NCI-H1105 (cell line): ENCODE measurements at regions not wholly inside any gene's neighbourhood (a gene's known extent, or its start where the extent isn't known, plus 50 kb on each side); places are given as distances from the start of the nearest gene placed in this dataset.
"Not testable (repeated sequence)": the region's sequence is repeated elsewhere in the genome, so short reads cannot be mapped to it uniquely, and the experiment has no call there.

Experiments used
- DNase-seq: peaks from one replicate; lab custom pipeline; 2025; lab: John Stamatoyannopoulos, UW

DNA sequence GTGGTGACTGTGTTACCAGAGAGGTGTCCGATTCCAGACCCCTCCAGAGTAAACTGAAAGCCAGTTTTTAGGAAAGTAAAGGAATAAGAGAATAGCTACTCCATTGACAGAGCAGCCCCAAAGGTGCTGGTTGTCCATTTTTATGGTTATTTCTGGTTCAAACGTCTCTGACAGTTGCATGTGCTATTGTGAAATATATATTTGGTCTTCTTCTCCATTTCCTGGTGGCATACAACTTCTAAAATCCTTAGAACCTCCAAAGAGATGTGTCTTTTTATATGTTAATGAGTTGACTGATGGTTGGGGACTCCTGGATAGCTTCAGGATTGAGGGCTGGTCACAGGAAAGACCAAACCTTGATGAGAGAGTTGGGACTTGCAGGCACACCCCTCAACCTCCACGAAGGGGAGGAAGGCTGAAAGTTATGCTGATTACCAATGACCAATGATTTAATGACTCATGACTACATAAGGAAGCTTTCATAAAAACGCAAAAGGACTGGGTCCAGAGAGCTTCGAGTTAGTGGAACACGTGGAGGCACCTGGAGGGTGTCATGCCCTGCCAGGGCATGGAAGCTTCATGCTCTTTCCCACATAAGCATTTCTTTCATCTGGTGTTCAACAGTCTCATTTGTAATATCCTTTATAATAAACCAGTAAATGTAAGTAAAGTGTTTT is 100.7 kb downstream of the SLC16A1 start:
- no peak for DNase-seq

DNA sequence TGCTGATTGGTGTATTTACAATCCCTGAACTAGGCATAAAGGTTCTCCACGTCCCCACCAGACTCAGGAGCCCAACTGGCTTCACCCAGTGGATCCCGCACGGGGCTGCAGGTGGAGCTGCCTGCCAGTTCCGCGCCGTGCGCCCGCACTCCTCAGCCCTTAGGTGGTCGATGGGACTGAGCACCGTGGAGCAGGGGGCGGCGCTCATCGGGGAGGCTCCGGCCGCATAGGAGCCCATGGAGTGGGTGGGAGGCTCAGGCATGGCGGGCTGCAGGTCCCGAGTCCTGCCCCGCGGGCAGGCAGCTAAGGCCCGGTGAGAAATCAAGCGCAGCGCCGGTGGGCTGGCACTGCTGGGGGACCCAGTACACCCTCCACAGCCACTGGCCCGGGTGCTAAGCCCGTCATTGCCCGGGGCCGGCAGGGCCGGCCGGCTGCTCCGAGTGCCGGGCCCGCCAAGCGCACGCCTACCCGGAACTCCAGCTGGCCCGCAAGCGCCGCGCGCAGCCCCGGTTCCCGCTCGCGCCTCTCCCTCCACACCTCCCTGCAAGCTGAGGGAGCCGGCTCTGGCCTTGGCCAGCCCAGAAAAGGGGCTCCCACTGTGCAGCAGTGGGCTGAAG is 101.5 kb downstream of the SLC16A1 start:
- not testable (repeated sequence) for DNase-seq

DNA sequence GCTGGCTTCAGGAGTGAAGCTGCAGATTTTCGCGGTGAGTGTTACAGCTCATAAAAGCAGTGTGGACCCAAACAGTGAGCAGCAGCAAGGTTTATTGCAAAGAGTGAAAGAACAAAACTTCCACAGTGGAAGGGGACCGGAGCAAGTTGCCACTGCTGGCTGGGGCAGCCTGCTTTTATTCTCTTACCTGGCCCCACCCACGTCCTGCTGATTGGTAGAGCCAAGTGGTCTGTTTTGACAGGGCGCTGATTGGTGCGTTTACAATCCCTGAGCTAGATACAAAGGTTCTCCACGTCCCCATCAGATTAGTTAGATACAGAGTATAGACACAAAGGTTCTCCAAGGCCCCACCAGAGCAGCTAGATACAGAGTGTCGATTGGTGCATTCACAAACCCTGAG is 102.1 kb downstream of the SLC16A1 start:
- DNase-seq = not testable (repeated sequence)

DNA sequence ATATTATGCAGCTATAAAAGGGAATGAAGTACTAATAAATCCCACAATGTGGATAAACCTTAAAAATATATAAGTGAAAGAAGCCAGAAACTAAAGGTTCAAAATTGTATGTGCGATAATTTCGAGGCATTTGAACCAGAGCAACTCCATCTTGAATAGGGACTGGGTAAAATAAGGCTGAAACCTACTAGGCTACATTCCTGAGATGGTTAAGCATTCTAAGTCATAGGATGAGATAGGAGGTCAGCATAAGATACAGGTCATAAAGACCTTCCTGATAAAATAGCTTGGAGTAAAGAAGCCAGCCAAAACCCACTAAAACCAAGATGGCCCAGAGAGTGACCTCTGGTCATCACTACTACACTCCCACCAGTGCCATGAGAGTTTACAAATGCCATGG is 103.1 kb downstream of the SLC16A1 start:
- DNase-seq = no peak

DNA sequence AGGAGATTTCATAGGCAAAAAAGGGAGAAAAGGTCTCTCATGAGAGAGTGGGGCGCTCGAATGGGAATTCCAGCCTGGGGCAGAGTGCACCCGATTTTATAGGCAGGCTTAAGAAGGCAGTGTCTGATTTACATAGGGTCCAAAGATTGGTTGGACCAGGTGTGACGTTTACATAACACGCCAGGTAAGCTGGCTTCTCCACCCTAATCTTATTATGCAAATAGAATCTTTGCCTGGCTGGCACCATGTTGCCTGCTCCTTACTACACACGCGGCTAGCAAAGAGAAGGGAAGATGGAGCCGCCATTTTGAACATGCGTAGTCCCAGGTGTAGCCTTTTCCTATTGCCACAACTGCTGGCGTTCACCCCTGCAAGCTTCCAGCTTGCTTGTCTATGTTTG is 103.7 kb downstream of the SLC16A1 start:
- DNase-seq = no peak

DNA sequence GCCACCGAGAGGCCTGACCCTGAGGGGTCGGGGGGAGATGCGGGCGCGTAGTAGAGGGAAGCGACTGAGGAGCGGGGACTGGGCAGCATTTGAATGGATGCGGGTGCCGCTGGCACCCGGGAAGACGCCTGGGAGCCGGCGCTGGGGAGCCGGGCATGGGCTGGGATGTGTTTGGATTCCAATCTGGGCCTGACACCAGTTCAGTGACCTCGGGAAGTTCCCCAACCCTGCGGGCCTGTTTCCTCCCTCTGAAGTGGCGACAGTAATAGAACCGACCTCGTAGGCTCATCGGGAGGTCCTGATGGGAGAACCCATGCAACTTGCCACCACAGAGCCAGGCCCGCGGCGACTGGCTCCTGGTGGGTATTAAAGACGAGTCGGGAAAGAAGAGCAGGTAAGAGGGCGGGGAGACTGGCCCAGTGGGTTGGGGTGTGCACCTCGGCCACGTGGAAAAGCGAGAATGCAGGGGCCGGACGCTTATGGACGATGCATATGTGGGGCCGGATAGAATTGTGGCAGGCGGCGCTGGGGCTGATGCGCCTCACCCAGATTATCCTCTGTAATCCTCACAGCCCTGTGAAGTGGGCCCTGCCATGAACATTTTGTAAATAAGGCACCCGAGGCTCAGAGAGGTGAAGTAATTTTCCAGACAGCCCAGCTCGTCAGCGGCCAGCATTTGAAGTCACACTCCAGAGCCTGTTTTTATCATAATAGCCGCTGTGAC is 105.8 kb downstream of the SLC16A1 start:
- DNase-seq = no peak

DNA sequence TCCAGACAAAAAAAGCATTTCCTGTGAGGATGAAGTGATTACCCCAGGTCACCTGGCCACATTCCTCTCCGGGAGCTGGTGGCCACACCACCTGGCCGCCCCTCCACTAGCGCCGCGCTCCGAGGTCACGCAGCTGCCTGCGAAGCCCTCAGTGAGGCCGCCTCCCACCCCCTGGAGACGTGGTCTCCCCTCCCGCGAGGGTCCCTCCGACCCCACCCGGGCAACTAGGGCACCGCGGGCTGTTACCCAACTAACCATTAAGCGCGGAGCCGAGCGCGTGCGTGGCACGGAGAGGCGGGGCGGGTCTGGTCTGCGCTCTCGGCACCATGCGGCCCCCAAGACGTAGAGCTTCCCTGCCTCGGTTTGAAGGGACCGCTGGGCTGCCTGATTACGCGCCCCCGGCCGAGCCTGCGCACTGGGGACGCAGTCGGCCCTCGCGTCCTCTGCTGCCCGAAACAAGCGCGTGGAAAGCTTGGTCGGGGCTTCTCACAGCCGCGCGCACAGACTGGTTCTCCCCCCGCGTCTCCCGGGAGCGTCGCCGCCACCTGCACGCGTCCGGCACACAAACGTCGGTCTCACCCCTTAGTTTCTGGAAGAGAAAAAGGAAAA is 106.5 kb downstream of the SLC16A1 start:
- DNase-seq = peak; percentile 8

DNA sequence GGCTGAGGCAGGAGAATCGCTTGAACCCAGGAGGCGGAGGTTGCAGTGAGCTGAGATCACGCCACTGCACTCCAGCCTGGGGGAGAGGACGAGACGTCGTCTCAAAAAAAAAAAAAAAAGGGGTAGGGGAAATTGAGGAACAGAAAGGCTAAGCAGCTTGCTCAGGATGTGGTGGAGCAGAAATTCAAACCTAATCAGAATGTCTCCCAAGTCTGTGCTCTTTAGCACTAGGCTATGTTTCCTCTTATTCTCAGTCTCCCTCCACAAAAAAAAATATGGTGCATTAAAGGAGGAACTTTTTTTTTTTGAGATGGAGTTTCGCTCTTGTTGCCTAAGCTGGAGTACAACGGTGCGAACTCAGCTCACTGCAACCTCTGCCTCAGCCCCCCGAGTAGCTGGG is 114.2 kb downstream of the SLC16A1 start:
- no peak for DNase-seq

DNA sequence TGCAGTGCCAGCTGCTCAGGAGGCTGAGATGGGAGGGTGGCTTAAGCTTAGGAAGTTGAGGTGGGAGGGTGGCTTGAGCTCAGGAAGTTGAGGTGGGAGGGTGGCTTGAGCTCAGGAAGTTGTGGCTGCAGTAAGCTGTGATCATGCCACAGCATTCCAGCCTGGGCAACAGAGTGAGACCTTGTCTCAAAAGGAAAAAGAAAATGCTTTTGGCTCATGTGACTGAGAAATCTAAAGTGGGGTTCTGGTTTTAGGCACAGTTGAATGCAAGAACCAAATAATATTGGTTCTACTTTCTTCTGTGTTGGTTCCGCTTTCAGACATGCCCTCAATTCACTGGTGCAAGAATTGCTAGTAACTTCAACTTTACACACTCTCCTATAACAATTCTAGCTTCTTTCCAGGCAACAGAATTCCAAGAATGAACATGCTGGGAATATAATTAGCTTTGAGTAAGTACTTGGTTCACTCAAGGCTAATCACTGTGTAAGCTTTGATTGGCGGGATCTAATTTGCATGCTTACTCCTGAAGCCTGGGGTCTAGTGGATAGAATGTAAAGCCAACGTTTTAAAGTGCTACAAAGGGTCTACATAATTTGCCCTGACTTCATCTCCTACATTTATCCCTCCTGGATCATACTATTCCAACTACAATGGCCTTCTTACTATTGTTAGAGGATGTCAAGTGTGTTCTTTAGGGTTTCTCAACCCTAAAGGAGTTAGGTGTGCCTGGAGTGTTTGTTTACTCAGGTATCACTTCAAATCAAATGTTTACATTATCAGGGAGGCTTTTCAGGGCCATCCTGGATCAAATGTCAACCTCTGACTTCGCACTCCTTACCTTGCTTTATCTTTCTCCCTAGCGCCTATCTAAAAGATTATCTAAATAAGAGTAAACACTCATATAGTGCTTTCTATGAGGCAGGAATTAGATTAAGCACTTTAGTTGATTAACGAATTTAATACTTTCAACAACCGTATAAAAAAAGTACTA is 115.1 kb downstream of the SLC16A1 start:
- peak; percentile 40 for DNase-seq

DNA sequence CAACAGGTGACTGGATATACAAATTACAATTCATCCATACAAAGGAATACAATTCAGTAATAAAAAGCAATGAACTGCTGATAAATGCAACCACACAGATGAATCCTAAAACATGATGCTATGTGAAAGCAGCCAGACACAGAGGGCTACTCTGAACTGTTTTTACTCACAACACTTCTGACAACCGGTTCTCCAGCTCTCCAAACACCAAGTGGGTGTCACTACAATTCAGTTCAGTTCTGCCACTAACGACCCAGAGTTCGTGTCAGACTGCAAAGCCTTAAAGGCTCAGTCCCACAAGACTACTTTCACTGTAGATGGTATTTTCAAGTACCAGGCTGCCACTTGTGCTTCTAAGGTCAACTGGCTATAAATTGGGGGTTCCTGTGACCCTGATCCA is 119.4 kb downstream of the SLC16A1 start:
- DNase-seq = no peak

DNA sequence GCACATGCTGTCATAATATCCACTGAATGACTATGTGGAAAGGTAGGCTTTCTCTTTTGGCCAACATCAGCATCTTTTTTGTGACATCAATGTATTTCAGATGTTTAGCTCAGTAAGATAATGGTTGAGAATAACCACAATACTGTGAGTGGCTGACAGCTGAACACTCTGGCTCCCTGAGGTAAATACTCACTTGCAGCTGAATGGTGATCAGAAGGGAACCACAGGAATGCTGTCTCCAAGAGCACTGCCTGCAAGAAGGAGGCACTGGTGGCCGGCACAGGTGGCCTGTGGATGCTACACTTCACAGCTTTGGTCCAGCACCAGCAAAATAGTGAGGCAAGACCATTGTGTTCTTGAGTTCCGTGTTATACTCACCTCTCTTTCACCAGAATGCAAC is 118.7 kb upstream of the PPM1J start:
- no peak for DNase-seq

DNA sequence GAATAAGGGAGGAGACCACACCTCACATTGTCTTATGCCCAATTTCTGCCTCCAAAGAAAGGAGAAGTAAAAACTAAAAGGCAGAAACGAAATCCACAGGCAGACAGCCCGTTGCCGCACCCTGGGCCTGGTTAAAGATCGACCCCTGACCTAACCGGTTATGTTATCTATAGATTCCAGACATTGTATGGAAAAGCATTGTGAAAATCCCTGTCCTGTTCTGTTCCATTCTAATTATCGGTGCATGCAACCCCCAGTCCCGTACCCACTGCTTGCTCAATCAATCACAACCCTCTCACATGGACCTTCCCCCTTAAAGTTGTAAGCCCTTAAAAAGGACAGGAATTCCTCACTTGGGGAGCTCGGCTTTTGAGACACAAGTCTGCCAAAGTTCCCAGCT is 117.1 kb upstream of the PPM1J start:
- not testable (repeated sequence) for DNase-seq

DNA sequence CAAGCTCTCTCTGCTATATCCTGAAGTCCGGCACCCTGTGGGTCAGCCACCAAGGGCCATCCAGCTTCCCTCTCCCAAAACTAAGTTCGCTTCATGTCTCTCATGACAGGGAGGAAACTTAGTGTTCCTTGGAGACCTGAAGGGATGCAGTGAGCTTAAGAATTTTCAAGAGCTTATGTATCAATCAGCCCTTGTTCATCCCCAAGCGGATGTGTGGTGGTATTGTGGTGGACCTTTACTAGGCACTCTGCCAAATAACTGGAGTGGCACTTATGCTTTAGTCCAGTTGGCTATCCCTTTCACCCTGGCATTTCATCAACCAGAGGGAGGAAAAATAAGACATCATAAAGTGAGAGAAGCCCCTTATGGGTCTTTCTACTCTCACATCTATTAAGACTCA is 114.6 kb upstream of the PPM1J start:
- DNase-seq = not testable (repeated sequence)

DNA sequence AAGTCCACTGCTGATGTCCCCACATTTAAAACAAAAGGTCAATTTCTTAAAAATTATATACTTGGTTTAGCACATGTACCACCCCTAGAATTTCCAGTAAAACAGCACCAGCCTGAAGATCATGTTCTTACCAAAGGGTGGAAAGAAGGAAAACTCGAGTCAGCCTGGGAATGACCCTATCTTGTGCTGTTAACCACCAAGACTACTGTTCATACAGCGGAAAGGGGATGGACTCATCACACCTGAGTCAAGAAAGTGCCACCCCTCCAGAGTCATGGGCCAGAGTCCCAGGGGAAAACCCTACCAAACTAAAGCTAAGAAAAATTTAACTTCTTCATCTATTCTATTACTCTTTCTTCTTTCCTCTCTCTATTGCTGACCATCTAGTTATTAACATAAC is 113.6 kb upstream of the PPM1J start:
- DNase-seq = no peak

DNA sequence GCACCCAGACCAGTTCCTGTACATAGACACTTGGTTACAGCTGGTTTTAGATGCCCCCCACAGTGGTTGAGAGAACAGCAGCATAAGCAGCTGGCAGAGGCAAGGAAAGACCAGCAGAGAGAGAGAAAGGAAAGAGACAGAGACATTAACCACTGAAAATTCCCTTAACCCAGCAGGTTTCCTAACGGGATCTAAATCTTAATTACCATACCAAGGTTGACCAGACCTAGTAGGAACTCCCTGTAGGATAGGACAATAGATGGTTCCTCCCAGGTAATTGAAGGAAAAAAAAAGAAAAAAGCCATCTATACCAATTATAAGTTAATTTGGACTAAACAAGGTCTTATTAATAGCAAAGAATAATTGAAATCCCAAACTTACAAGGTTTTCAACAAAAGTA is 112.3 kb upstream of the PPM1J start:
- DNase-seq = not testable (repeated sequence)

DNA sequence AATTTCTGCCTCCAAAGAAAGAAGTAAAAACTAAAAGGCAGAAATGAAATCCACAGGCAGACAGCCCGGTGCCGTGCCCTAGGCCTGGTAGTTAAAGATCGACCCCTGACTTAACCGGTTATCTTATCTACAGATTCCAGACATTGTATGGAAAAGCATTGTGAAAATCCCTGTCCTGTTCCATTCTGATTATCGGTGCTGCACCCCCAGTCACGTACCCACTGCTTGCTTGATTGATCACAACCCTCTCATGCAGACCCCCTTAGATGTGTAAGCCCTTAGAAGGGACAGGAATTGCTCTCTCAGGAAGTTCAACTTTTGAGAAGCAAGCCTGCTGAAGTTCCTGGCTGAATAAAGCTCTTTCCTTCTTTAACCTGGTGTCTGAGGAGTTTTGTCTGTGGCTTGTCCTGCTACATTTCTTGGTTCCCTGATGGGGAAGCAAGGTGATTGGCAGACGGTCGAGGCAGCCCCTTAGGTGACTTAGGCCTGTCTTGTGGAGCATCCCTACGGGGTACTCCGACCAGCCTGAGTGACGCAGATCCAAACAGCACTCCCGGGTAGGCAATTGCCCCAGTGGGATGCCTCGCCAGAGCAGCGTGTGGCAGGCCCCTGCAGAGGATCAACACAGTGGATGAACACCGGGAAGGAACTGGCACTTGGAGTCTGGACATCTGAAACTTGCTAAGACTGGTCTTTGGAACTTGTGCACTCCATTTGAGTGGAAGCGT is 111.2 kb upstream of the PPM1J start:
- no peak for DNase-seq

DNA sequence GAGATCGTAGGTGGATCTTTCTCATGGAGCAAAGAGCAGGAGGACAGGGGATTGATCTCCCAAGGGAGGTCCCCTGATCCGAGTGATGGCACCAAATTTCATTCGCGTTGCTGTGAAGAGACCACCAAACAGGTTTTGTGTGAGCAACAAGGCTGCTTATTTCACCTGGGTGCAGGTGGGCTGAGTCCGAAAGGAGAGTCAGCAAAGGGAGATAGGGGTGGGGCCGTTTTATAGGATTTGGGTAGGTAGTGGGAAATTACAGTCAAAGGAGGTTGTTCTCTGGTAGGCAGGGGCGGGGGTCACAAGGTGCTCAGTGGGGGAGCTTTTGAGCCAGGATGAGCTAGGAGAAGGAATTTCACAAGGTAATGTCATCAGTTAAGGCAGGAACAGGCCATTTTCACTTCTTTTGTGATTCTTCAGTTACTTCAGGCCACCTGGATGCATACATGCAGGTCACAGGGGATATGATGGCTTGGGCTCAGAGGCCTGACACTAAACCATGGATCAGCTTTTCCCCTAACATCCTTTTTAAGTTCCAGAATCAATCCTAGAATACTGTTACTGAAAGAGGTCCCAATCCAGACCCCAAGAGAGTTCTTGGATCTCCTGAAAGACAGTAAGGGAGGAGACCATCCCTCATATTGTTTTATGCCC is 110.6 kb upstream of the PPM1J start:
- DNase-seq = not testable (repeated sequence)

DNA sequence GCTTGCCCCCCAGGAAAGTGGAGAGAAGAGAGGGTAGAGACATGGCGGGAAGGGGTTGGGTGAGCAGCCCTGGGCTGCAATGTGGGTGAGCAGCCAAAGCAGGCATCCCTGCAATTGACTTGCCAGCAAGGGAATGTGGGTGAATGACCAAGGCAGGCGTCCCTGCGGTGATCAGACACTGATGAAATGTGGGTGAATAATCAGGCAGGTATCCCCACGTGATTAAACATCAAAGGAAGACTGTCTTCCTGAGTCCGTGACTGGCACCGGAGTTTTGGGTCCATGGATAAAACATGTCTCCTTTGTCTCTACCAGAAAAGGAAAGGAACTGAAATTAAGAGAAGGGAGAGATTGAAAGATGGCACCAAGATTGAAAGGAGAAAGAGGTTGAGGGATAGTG is 109.9 kb upstream of the PPM1J start:
- not testable (repeated sequence) for DNase-seq

DNA sequence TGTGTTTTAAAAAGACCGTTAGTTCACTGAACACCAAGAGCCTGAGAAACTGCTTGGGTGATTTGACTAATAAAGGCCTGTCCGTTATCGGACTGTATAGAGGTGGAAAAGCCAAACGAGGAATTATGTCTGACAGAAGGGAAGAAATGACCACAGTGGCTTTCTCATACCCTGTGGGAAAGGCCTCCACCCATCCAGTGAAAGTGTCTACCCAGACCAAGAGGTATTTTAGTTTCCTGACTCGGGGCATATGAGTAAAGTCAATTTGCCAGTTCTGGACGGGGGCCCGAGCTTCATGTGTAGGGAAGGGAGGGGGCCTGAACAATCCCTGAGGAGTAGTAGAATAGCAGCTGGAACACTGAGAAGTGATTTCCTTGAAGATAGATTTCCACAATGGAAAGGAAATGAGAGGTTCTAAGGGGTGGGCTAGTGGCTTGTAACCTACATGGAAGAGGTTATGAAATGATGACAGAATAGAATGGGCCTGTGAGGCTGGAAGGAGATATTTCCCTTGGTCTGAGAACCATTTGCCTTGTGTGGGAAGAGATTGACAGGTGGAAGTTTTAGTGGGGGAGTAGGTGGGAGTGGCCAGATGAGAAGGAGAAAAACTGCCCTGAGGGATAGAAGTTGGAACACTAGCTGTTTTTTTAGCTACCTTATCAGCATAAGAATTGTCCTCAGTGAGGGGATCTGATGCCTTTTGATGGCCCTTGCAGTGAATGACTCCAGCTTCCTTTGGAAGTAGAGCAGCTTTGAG is 106.4 kb upstream of the PPM1J start:
- not testable (repeated sequence) for DNase-seq
